Thyroid gland (tissue), 4 donors: ENCODE measurements at regions not wholly inside any gene's neighbourhood (a gene's known extent, or its start where the extent isn't known, plus 50 kb on each side); places are given as distances from the start of the nearest gene placed in this dataset.

Experiments
- CTCF ChIP-seq, 6 experiments: fragments of 200-600 bp in 3 of 6; fragments of 450-650 bp in 3 of 6; sonication (generic) in 3 of 6; IDR thresholded peaks; one replicate each; pipeline ENCODE4 v1.5.1; 2016 to 2019; ENCODE audit warnings: antibody characterized with exemption in 6 of 6, mild to moderate bottlenecking in 2 of 6, inconsistent platforms in 1 of 6, moderate library complexity in 1 of 6
- POLR2A ChIP-seq, 2 donors: fragments of 450-650 bp; IDR thresholded peaks; one replicate each; pipeline ENCODE4 v1.6.1; 2017; ENCODE audit warnings: antibody characterized with exemption in 2 of 2, mild to moderate bottlenecking in 2 of 2, moderate library complexity in 1 of 2

- no peak for TF ChIP-seq POLR2A (IDR thresholded peaks at IDR 0.05)
- no peak for TF ChIP-seq CTCF (IDR thresholded peaks at IDR 0.05)
Observed at GRCh38 chr11:25908726-25909125, 423.2 kb upstream of the ANO3 start.
